ENCODE measurements at regions not wholly inside any gene's neighbourhood (a gene's known extent, or its start where the extent isn't known, plus 50 kb on each side); places are given as distances from the start of the nearest gene placed in this dataset.

- Mint-ChIP-seq H3K4me3 (no peak overlapping the region), H3K9me3 (ENCODE audit: insufficient read depth) (no peaks in the 10 kb centered on the region), H3K36me3 (ENCODE audit: low read depth) (no peaks in the 10 kb centered on the region), H3K27me3 (ENCODE audit: low read depth) (no peaks in the 10 kb centered on the region), H3K4me1 (ENCODE audit: low read depth) (no peaks in the 10 kb centered on the region), H3K27ac (no peak overlapping the region)
- ChIA-PET POLR2A (no interaction called here), CTCF (no interaction called here)
- DNase-seq: no peak
- ATAC-seq: no peak
Measured at GRCh38 chr21:18588001-18588662, 184.5 kb upstream of the TMPRSS15 start.

GRCh38 chr21:18601146-18601545, 197.6 kb upstream of the TMPRSS15 start:
- H3K36me3 Mint-ChIP-seq (ENCODE audit: low read depth): no peaks in the 10 kb centered on the region
- H3K9me3 Mint-ChIP-seq (ENCODE audit: insufficient read depth): no peaks in the 10 kb centered on the region
- H3K4me3 Mint-ChIP-seq: no peak overlapping the region
- CTCF ChIA-PET: no interaction called here
- H3K27me3 Mint-ChIP-seq (ENCODE audit: low read depth): no peaks in the 10 kb centered on the region
- H3K27ac Mint-ChIP-seq: no peak overlapping the region
- H3K4me1 Mint-ChIP-seq (ENCODE audit: low read depth): no peaks in the 10 kb centered on the region
- ATAC-seq (no peak), DNase-seq (no peak)
- POLR2A ChIA-PET: no interaction called here

- POLR2A ChIA-PET: no interaction called here
- Mint-ChIP-seq H3K4me1 (ENCODE audit: low read depth) (no peaks in the 10 kb centered on the region), H3K27ac (no peak overlapping the region), H3K9me3 (ENCODE audit: insufficient read depth) (no peaks in the 10 kb centered on the region), H3K4me3 (no peak overlapping the region), H3K27me3 (ENCODE audit: low read depth) (no peaks in the 10 kb centered on the region), H3K36me3 (ENCODE audit: low read depth) (no peaks in the 10 kb centered on the region)
- CTCF ChIA-PET: no interaction called here
- ATAC-seq: no peak
- no peak for DNase-seq
Measured at GRCh38 chr21:18602711-18603110, 199.1 kb upstream of the TMPRSS15 start.

- ChIA-PET CTCF (no interaction called here), POLR2A (no interaction called here)
- DNase-seq (no peak), ATAC-seq (no peak)
- Mint-ChIP-seq H3K27ac (no peak overlapping the region), H3K4me3 (no peak overlapping the region), H3K36me3 (ENCODE audit: low read depth) (no peaks in the 10 kb centered on the region), H3K9me3 (ENCODE audit: insufficient read depth) (no peaks in the 10 kb centered on the region), H3K27me3 (ENCODE audit: low read depth) (no peaks in the 10 kb centered on the region), H3K4me1 (ENCODE audit: low read depth) (no peaks in the 10 kb centered on the region)
Measured at GRCh38 chr21:18603261-18603660, 199.7 kb upstream of the TMPRSS15 start.

- ATAC-seq (no peak), DNase-seq (no peak)
- Mint-ChIP-seq H3K36me3 (ENCODE audit: low read depth) (no peaks in the 10 kb centered on the region), H3K27ac (no peak overlapping the region), H3K4me1 (ENCODE audit: low read depth) (no peaks in the 10 kb centered on the region), H3K27me3 (ENCODE audit: low read depth) (no peaks in the 10 kb centered on the region), H3K9me3 (ENCODE audit: insufficient read depth) (no peaks in the 10 kb centered on the region), H3K4me3 (no peak overlapping the region)
- CTCF ChIA-PET: no interaction called here
- POLR2A ChIA-PET: no interaction called here
Measured at GRCh38 chr21:18603980-18604379, 200.4 kb upstream of the TMPRSS15 start.

GRCh38 chr21:18608226-18608625, 204.6 kb upstream of the TMPRSS15 start:
- ChIA-PET POLR2A (no interaction called here), CTCF (no interaction called here)
- H3K27me3 Mint-ChIP-seq (ENCODE audit: low read depth): no peaks in the 10 kb centered on the region
- H3K9me3 Mint-ChIP-seq (ENCODE audit: insufficient read depth): no peaks in the 10 kb centered on the region
- no peak overlapping the region for H3K27ac Mint-ChIP-seq
- H3K4me1 Mint-ChIP-seq (ENCODE audit: low read depth): no peaks in the 10 kb centered on the region
- no peak overlapping the region for H3K4me3 Mint-ChIP-seq
- no peak for ATAC-seq
- DNase-seq: no peak
- no peaks in the 10 kb centered on the region for H3K36me3 Mint-ChIP-seq (ENCODE audit: low read depth)

GRCh38 chr21:18614303-18614702, 210.7 kb upstream of the TMPRSS15 start:
- H3K27ac Mint-ChIP-seq: no peak overlapping the region
- DNase-seq (no peak), ATAC-seq (no peak)
- CTCF ChIA-PET: no interaction called here
- H3K4me3 Mint-ChIP-seq: no peak overlapping the region
- no peaks in the 10 kb centered on the region for H3K27me3 Mint-ChIP-seq (ENCODE audit: low read depth)
- no peaks in the 10 kb centered on the region for H3K36me3 Mint-ChIP-seq (ENCODE audit: low read depth)
- POLR2A ChIA-PET: no interaction called here
- no peaks in the 10 kb centered on the region for H3K4me1 Mint-ChIP-seq (ENCODE audit: low read depth)
- H3K9me3 Mint-ChIP-seq (ENCODE audit: insufficient read depth): no peaks in the 10 kb centered on the region

- POLR2A ChIA-PET: no interaction called here
- Mint-ChIP-seq H3K4me3 (no peak overlapping the region), H3K4me1 (ENCODE audit: low read depth) (no peaks in the 10 kb centered on the region), H3K36me3 (ENCODE audit: low read depth) (no peaks in the 10 kb centered on the region), H3K27ac (no peak overlapping the region), H3K27me3 (ENCODE audit: low read depth) (no peaks in the 10 kb centered on the region), H3K9me3 (ENCODE audit: insufficient read depth) (peaks cover 3% of the 10 kb centered on the region)
- DNase-seq (no peak), ATAC-seq (no peak)
- CTCF ChIA-PET: no interaction called here
Measured at GRCh38 chr21:18617291-18617690, 213.7 kb upstream of the TMPRSS15 start.

- no peaks in the 10 kb centered on the region for H3K4me1 Mint-ChIP-seq (ENCODE audit: low read depth)
- no peaks in the 10 kb centered on the region for H3K27me3 Mint-ChIP-seq (ENCODE audit: low read depth)
- ChIA-PET CTCF (no interaction called here), POLR2A (no interaction called here)
- peaks cover 3% of the 10 kb centered on the region for H3K9me3 Mint-ChIP-seq (ENCODE audit: insufficient read depth)
- ATAC-seq (no peak), DNase-seq (no peak)
- H3K27ac Mint-ChIP-seq: no peak overlapping the region
- H3K36me3 Mint-ChIP-seq (ENCODE audit: low read depth): no peaks in the 10 kb centered on the region
- H3K4me3 Mint-ChIP-seq: no peak overlapping the region
Measured at GRCh38 chr21:18620436-18620835, 216.9 kb upstream of the TMPRSS15 start.

GRCh38 chr21:18622383-18622782, 218.8 kb upstream of the TMPRSS15 start:
- Mint-ChIP-seq H3K27ac (no peak overlapping the region), H3K4me1 (ENCODE audit: low read depth) (no peaks in the 10 kb centered on the region), H3K4me3 (no peak overlapping the region), H3K9me3 (ENCODE audit: insufficient read depth) (peaks cover 6% of the 10 kb centered on the region), H3K27me3 (ENCODE audit: low read depth) (no peaks in the 10 kb centered on the region), H3K36me3 (ENCODE audit: low read depth) (no peaks in the 10 kb centered on the region)
- ATAC-seq (no peak), DNase-seq (no peak)
- CTCF ChIA-PET: no interaction called here
- POLR2A ChIA-PET: no interaction called here

- Mint-ChIP-seq H3K4me3 (no peak overlapping the region), H3K9me3 (ENCODE audit: insufficient read depth) (peaks cover 10% of the 10 kb centered on the region), H3K27ac (no peak overlapping the region), H3K36me3 (ENCODE audit: low read depth) (no peaks in the 10 kb centered on the region), H3K27me3 (ENCODE audit: low read depth) (no peaks in the 10 kb centered on the region), H3K4me1 (ENCODE audit: low read depth) (no peaks in the 10 kb centered on the region)
- CTCF ChIA-PET: no interaction called here
- POLR2A ChIA-PET: no interaction called here
- ATAC-seq (no peak), DNase-seq (no peak)
Measured at GRCh38 chr21:18630446-18630845, 226.9 kb upstream of the TMPRSS15 start.

GRCh38 chr21:18636897-18637296, 233.3 kb upstream of the TMPRSS15 start:
- H3K36me3 Mint-ChIP-seq (ENCODE audit: low read depth): no peaks in the 10 kb centered on the region
- ATAC-seq (no peak), DNase-seq (no peak)
- no peaks in the 10 kb centered on the region for H3K27me3 Mint-ChIP-seq (ENCODE audit: low read depth)
- H3K27ac Mint-ChIP-seq: no peak overlapping the region
- H3K4me1 Mint-ChIP-seq (ENCODE audit: low read depth): no peaks in the 10 kb centered on the region
- POLR2A ChIA-PET: no interaction called here
- H3K4me3 Mint-ChIP-seq: no peak overlapping the region
- H3K9me3 Mint-ChIP-seq (ENCODE audit: insufficient read depth): peaks cover 7% of the 10 kb centered on the region
- CTCF ChIA-PET: no interaction called here

- CTCF ChIA-PET: no interaction called here
- POLR2A ChIA-PET: no interaction called here
- Mint-ChIP-seq H3K27me3 (ENCODE audit: low read depth) (no peaks in the 10 kb centered on the region), H3K4me3 (no peak overlapping the region), H3K9me3 (ENCODE audit: insufficient read depth) (peaks cover 5% of the 10 kb centered on the region), H3K27ac (no peak overlapping the region), H3K36me3 (ENCODE audit: low read depth) (no peaks in the 10 kb centered on the region), H3K4me1 (ENCODE audit: low read depth) (no peaks in the 10 kb centered on the region)
- no peak for ATAC-seq
- DNase-seq: no peak
Measured at GRCh38 chr21:18646116-18646515, 242.5 kb upstream of the TMPRSS15 start.
